Ovary (tissue), 7 donors: ENCODE measurements at regions not wholly inside any gene's neighbourhood (a gene's known extent, or its start where the extent isn't known, plus 50 kb on each side); places are given as distances from the start of the nearest gene placed in this dataset.

Experiments used
- DNase-seq, 5 donors: peaks; one replicate each; pipeline ENCODE4 v3.0.0-alpha.2; 2019 to 2020
- H3K27ac ChIP-seq, 2 donors: fragments of 200-600 bp; one replicate each; pipeline versions ENCODE4 v1.5.1 to v1.8.0; 2019 to 2022
- H3K27me3 ChIP-seq: fragments of 200-600 bp; one replicate; pipeline ENCODE4 v1.8.0; 2022
- H3K36me3 ChIP-seq: fragments of 200-600 bp; sonication (generic); one replicate; pipeline ENCODE4 v1.5.1; 2019
- H3K4me1 ChIP-seq: one replicate; pipeline ENCODE4 v1.8.1; 2013; ENCODE audit warnings: mild to moderate bottlenecking, moderate library complexity; ENCODE audit not compliant: insufficient read depth
- H3K4me3 ChIP-seq: fragments of 200-600 bp; sonication (generic); one replicate; pipeline ENCODE4 v1.5.1; 2017
- H3K9me3 ChIP-seq, 2 donors: fragments of 200-600 bp in 1 of 2; sonication (generic) in 1 of 2; one replicate each; pipeline versions ENCODE4 v1.5.1 to v1.8.1; 2013 to 2019; ENCODE audit warnings: mild to moderate bottlenecking in 1 of 2, moderate library complexity in 1 of 2
- CTCF ChIP-seq, 3 donors: fragments of 450-650 bp in 2 of 3; fragments of 200-600 bp in 1 of 3; IDR thresholded peaks; one replicate each; pipeline versions ENCODE4 v1.5.1 to v1.8.0; 2016 to 2022; ENCODE audit warnings: antibody characterized with exemption in 3 of 3, mild to moderate bottlenecking in 1 of 3
- EP300 ChIP-seq: sonication (generic); formaldehyde crosslinking; IDR thresholded peaks from one replicate; pipeline ENCODE4 v1.6.1; 2017; ENCODE audit warnings: antibody characterized with exemption
- POLR2A ChIP-seq: fragments of 450-650 bp; IDR thresholded peaks from one replicate; pipeline ENCODE4 v1.6.1; 2017; ENCODE audit warnings: antibody characterized with exemption, mild to moderate bottlenecking, moderate library complexity
- WGBS, 3 donors: extraction: QIAGEN DNeasy Blood & Tissue Kit in 1 of 3; methylation state at CpG; one replicate each; pipeline versions ENCODE4 v1.1.5 to v1.1.7; 2013 to 2017; 5-methylcytosine and 5-hydroxymethylcytosine counted together
- intact Hi-C, 4 donors: fragments of 100-400 bp; cut with DNase I; formaldehyde crosslinking; loops; one replicate each; pipeline versions ENCODE4 v1.11.0 to v1.15.1; 2022 to 2023
- donor health status: DM: no; HTN: no; CAD: no; lungs with moderate emphysema.
- donor health status: DM: no; HTN: no; CAD: no.
- donor health status: Bipolar disorder and iron deficiency.
- donor health status: DM: no; HTN: no; CAD: no.
- donor health status: DM: yes; HTN: yes; CAD: no.

- intact Hi-C loops, result no loop called here
- 61 to 75% (median 65%) methylated on average over 12 of the region's 12 CpGs for WGBS, 3 donors
- DNase-seq, result no peak
- Histone ChIP-seq H3K27me3 (no peaks in the 10 kb centered on the region), H3K9me3 (no peaks in the 10 kb centered on the region), H3K4me1 (no peaks in the 10 kb centered on the region), H3K36me3 (no peaks in the 10 kb centered on the region), H3K4me3 (no peak overlapping the region), H3K27ac (no peak overlapping the region)
- TF ChIP-seq EP300 (no peak), POLR2A (no peak), CTCF (IDR thresholded peaks at IDR 0.05) (no peak)
These were observed 133.4 kb downstream of the JCAD start for GRCh38 chr10:29925771-29926692.

DNA sequence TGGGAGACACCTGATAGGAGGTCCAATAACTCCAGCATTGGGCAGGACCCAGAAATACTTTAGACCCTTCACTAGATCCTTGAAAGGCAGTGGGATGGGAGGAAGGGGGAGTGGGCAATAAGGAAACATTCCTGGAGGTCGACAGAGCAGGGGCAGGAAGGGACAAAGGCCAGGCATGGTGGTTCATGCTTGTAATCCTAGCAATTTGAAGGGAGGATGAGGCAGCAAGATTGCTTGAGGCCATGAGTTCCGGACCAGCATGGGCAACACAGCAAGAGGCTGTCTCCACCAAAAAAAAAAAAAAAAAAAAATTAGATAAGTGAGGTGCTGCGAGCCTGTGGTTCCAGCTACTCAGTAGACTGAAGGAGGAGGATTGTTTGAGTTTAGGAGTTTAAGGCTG, 134.9 kb downstream of the JCAD start:
- H3K27ac ChIP-seq, result no peak overlapping the region
- no peak for DNase-seq
- no peaks in the 10 kb centered on the region for H3K4me1 ChIP-seq
- 93 to 96% (median 94%) methylated on average over 3 of the region's 3 CpGs for WGBS, 3 donors
- no peaks in the 10 kb centered on the region for H3K9me3 ChIP-seq
- H3K27me3 ChIP-seq, result no peaks in the 10 kb centered on the region
- intact Hi-C loops, result no loop called here
- no peak for TF ChIP-seq CTCF (IDR thresholded peaks at IDR 0.05)
- no peak for TF ChIP-seq EP300
- no peak for TF ChIP-seq POLR2A
- H3K4me3 ChIP-seq, result no peak overlapping the region
- no peaks in the 10 kb centered on the region for H3K36me3 ChIP-seq

DNA sequence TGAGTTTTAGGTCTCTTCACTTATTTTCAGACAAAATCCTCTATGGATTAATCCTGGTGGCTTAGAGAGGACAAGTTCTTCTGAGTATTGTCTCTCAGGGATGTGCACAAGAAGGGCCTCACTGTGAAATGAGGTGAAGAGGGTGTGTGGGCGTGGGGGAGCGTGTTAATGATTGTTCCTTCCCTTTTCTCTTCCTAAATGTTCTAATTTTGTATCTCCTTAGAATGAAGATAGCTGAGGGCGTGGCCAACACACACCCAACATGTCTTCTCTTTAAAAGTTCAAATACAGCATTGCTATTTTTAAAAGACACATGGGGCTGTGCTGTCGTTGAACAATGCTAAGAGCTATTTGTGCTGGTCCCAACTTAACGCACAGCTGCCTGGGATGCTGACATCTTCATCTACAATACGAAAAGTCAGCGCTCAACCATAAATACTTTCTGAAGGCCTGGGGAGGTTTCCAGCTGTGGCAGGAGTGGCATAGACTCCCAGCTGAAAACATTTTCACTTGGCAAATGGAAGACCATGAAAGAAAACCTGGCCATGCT, 135.9 kb downstream of the JCAD start:
- no peaks in the 10 kb centered on the region for H3K9me3 ChIP-seq
- no peaks in the 10 kb centered on the region for H3K27me3 ChIP-seq
- H3K4me1 ChIP-seq, result no peaks in the 10 kb centered on the region
- H3K36me3 ChIP-seq, result no peaks in the 10 kb centered on the region
- no peak overlapping the region for H3K4me3 ChIP-seq
- no peak for TF ChIP-seq POLR2A
- no peak for TF ChIP-seq EP300
- no peak for TF ChIP-seq CTCF (IDR thresholded peaks at IDR 0.05)
- WGBS, 3 donors, result 90 to 94% (median 92%) methylated on average over 7 of the region's 7 CpGs
- intact Hi-C loops, result no loop called here
- no peak overlapping the region for H3K27ac ChIP-seq
- DNase-seq, result no peak

DNA sequence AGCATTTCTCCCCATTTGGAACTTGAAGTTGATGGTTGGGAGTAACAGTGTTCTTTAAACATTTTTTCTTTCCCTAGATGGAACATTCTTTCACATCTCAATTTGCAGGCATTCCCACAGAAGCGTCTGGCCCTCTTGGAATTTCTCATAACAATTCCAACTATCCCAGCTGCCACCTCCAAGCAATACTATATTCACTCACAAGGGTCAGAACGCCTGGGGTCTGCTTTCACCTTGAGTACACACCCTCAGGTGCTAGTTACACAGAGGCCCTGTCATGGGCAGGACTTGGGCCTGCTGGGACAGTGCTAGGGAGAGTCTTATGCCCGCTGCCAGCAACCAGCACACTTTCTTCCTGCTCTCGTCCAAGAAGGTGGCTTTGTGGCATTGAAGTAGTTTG, 136.5 kb downstream of the JCAD start:
- WGBS, 3 donors, result 48 to 63% (median 51%) methylated on average over 4 of the region's 4 CpGs
- Histone ChIP-seq H3K27ac (no peak overlapping the region), H3K4me1 (no peaks in the 10 kb centered on the region), H3K27me3 (no peaks in the 10 kb centered on the region), H3K9me3 (no peaks in the 10 kb centered on the region), H3K36me3 (no peaks in the 10 kb centered on the region), H3K4me3 (no peak overlapping the region)
- DNase-seq, result no peak
- intact Hi-C loops, result no loop called here
- TF ChIP-seq EP300 (no peak), POLR2A (no peak), CTCF (IDR thresholded peaks at IDR 0.05) (no peak)
